OCI-LY1 (cell line): ENCODE measurements at regions not wholly inside any gene's neighbourhood (a gene's known extent, or its start where the extent isn't known, plus 50 kb on each side); places are given as distances from the start of the nearest gene placed in this dataset.

Experiments used
- H2AFZ ChIP-seq: fragments of 200-600 bp; sonication (generic), shearing (Covaris generic); 2 replicates; pipeline ENCODE4 v1.6.0; 2014; ENCODE audit warnings: antibody characterized with exemption, mild to moderate bottlenecking, low read length
- H3F3A ChIP-seq: fragments of 200-600 bp; sonication (generic), shearing (Covaris generic); 2 replicates; pipeline ENCODE4 v1.6.0; 2014; ENCODE audit warnings: mild to moderate bottlenecking, antibody characterized with exemption, low read length, moderate library complexity; ENCODE audit not compliant: insufficient read depth
- H3K27ac ChIP-seq: fragments of 200-600 bp; sonication (generic); 2 replicates; pipeline ENCODE4 v1.5.1; 2014; ENCODE audit warnings: low read length, mixed run types, mild to moderate bottlenecking, low read depth; ENCODE audit not compliant: poor library complexity, severe bottlenecking
- H3K27me3 ChIP-seq: fragments of 200-600 bp; sonication (generic); 2 replicates; pipeline ENCODE4 v1.6.0; 2014; ENCODE audit warnings: antibody characterized with exemption, mild to moderate bottlenecking, low read length, moderate library complexity; ENCODE audit not compliant: insufficient read depth
- H3K36me3 ChIP-seq: fragments of 200-600 bp; sonication (generic); 2 replicates; pipeline ENCODE4 v1.6.1; 2014; ENCODE audit warnings: mild to moderate bottlenecking, antibody characterized with exemption, low read length, moderate library complexity, mixed read lengths; ENCODE audit not compliant: insufficient read depth
- H3K4me1 ChIP-seq: fragments of 200-600 bp; sonication (generic); 2 replicates; pipeline ENCODE4 v1.5.1; 2014; ENCODE audit warnings: mild to moderate bottlenecking, low read length, moderate library complexity; ENCODE audit not compliant: insufficient read depth, severe bottlenecking
- H3K4me2 ChIP-seq: fragments of 200-600 bp; sonication (generic), shearing (Covaris generic); 2 replicates; pipeline ENCODE4 v1.6.1; 2014; ENCODE audit warnings: low read length
- H3K4me3 ChIP-seq: fragments of 200-600 bp; sonication (generic); 2 replicates; pipeline ENCODE4 v1.5.1; 2014; ENCODE audit warnings: low read length, low read depth, mild to moderate bottlenecking, mixed read lengths; ENCODE audit not compliant: poor library complexity, severe bottlenecking
- H3K79me2 ChIP-seq: fragments of 200-600 bp; shearing (Covaris generic); 2 replicates; pipeline ENCODE4 v1.6.1; 2016; ENCODE audit warnings: mixed run types, low read length, mixed read lengths; ENCODE audit not compliant: insufficient read depth
- H3K9ac ChIP-seq: fragments of 200-600 bp; sonication (generic), shearing (Covaris generic); 2 replicates; pipeline ENCODE4 v1.6.1; 2014; ENCODE audit warnings: mild to moderate bottlenecking, low read length, mixed read lengths
- H3K9me2 ChIP-seq: fragments of 200-600 bp; sonication (generic), shearing (Covaris generic); 2 replicates; pipeline ENCODE4 v1.6.1; 2014; ENCODE audit warnings: low read depth, mild to moderate bottlenecking, low read length, mixed read lengths
- H3K9me3 ChIP-seq: fragments of 200-600 bp; shearing (Covaris generic); 2 replicates; pipeline ENCODE4 v1.6.1; 2014; ENCODE audit warnings: low read length, mixed read lengths
- H4K20me1 ChIP-seq: fragments of 200-600 bp; sonication (generic), shearing (Covaris generic); 2 replicates; pipeline ENCODE4 v1.6.0; 2016; ENCODE audit warnings: mild to moderate bottlenecking, low read length; ENCODE audit not compliant: insufficient read depth
- CTCF ChIP-seq: fragments of 200-600 bp; sonication (generic), shearing (Covaris generic); IDR thresholded peaks from 2 replicates; pipeline ENCODE4 v1.5.1; 2017; ENCODE audit warnings: mild to moderate bottlenecking, antibody characterized with exemption, low read length, moderate library complexity, mixed read lengths
- EZH2 ChIP-seq: fragments of 200-600 bp; sonication (generic), shearing (Covaris generic); IDR thresholded peaks from 2 replicates; pipeline ENCODE4 v1.8.0; 2017; ENCODE audit warnings: borderline replicate concordance, mixed run types, mild to moderate bottlenecking, antibody characterized with exemption, low read length, moderate library complexity, mixed read lengths

- H3K9me2 ChIP-seq = no peaks in the 10 kb centered on the region
- no peaks in the 10 kb centered on the region for H4K20me1 ChIP-seq
- no peak overlapping the region for H3K27ac ChIP-seq
- no peak overlapping the region for H3K4me2 ChIP-seq
- H3K27me3 ChIP-seq = no peaks in the 10 kb centered on the region
- no peak overlapping the region for H3K4me3 ChIP-seq
- no peaks in the 10 kb centered on the region for H3K9me3 ChIP-seq
- no peak overlapping the region for H3K9ac ChIP-seq
- no peaks in the 10 kb centered on the region for H3K4me1 ChIP-seq
- no peak overlapping the region for H2AFZ ChIP-seq
- no peaks in the 10 kb centered on the region for H3K36me3 ChIP-seq
- no peaks in the 10 kb centered on the region for H3F3A ChIP-seq
- TF ChIP-seq CTCF (no peak), EZH2 (no peak)
- no peaks in the 10 kb centered on the region for H3K79me2 ChIP-seq
These were observed 97.6 kb upstream of the DGKB start for GRCh38 chr7:15000157-15000556.

GRCh38 chr7:14999331-14999730, 96.8 kb upstream of the DGKB start:
- H3K79me2 ChIP-seq = no peaks in the 10 kb centered on the region

GRCh38 chr7:14995774-14996173, 93.2 kb upstream of the DGKB start:
- no peak overlapping the region for H3K4me2 ChIP-seq
- TF ChIP-seq CTCF (no peak), EZH2 (no peak)
- H3K4me3 ChIP-seq = no peak overlapping the region
- H3K79me2 ChIP-seq = no peaks in the 10 kb centered on the region
- H3K27me3 ChIP-seq = no peaks in the 10 kb centered on the region
- H4K20me1 ChIP-seq = no peaks in the 10 kb centered on the region
- H3K27ac ChIP-seq = no peak overlapping the region
- H2AFZ ChIP-seq = no peak overlapping the region
- H3K4me1 ChIP-seq = no peaks in the 10 kb centered on the region
- H3K36me3 ChIP-seq = no peaks in the 10 kb centered on the region
- no peaks in the 10 kb centered on the region for H3F3A ChIP-seq
- no peak overlapping the region for H3K9ac ChIP-seq
- H3K9me2 ChIP-seq = no peaks in the 10 kb centered on the region
- H3K9me3 ChIP-seq = no peaks in the 10 kb centered on the region

More at GRCh38 chr7:14999331-14999730, 96.8 kb upstream of the DGKB start:
- Histone ChIP-seq H3K27me3 (no peaks in the 10 kb centered on the region), H3K36me3 (no peaks in the 10 kb centered on the region), H3K4me3 (no peak overlapping the region), H4K20me1 (no peaks in the 10 kb centered on the region), H3K9me3 (no peaks in the 10 kb centered on the region), H3K9ac (no peak overlapping the region), H3F3A (no peaks in the 10 kb centered on the region), H3K9me2 (no peaks in the 10 kb centered on the region), H3K27ac (no peak overlapping the region), H3K4me1 (no peaks in the 10 kb centered on the region), H2AFZ (no peak overlapping the region), H3K4me2 (no peak overlapping the region)
- TF ChIP-seq CTCF = no peak
- TF ChIP-seq EZH2 = no peak
